UCSD-AML1 (cell line): ENCODE measurements at regions not wholly inside any gene's neighbourhood (a gene's known extent, or its start where the extent isn't known, plus 50 kb on each side); places are given as distances from the start of the nearest gene placed in this dataset.
"Not testable (repeated sequence)": the region's sequence is repeated elsewhere in the genome, so short reads cannot be mapped to it uniquely, and the experiment has no call there.

ENCODE experiments used
- DNase-seq: peaks from one replicate; lab custom pipeline; 2025; ENCODE audit not compliant: unreplicated experiment; lab: John Stamatoyannopoulos, UW

- DNase-seq = no peak
Measured at GRCh38 chr1:55896210-55896609, 681.0 kb upstream of the USP24 start.

DNA sequence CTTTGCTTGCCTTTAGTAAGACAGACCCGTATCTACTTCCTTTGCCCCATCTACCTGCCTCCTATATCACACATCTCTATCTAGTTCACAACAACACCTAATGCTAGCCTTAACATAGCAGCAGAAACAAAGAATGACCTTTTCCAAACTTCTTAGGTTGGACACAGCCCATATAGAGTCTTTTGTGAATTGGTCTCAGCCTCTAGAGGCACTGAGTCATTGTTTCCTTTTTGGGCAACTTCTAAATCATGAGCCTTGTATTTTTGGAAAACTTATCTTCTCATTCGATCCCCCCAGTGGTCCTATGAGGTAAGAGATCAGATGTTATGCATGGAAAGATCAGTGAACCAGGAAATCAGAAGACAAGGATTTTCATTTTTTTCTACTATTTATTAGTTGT lies 679.4 kb upstream of the USP24 start:
- no peak for DNase-seq

DNA sequence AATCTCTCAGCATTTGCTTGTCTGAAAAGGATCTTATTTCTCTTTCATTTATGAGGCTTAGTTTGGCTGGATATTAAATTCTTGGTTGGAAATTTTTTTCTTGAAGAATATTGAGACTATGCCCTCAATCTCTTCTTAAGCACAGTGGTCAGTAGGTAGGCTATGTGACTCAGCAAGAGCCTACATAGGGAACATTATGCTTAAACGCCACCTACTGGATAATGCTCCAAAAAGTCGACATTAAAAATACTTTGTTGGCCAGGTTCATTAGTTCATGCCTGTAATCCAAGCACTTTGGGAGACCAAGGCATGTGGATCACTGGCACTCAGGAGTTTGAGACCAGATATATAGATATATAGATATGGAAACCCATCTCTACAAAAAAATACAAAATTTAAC lies 678.0 kb upstream of the USP24 start:
- no peak for DNase-seq

DNA sequence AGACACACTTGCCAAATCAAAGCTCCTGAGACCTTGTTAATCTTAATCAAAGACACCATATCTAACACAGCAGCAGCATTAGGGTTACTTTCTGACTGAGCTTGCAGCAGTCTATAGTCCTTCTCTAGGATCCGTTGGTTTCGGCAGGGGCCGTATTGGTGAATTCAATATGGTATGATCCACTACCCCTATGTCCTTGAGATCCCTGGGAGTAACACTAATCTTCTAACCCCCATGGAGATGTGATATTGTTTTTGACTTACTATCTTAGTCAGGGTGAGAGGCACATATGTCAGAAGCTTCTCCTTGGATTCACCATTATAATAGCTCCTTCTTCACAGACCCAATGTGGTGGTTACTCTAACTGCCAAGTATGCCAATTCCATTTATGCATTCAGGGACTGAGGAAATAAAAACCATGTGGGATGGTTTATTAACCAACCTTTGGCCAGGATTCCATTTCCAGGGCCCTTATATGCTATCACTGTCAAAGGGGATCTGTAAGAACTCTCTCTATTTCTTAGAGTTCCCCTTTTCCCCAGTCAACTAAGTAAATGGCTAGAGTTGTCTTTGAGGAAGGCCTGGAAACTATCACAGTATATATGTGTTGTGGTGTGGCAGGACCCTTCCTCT lies 673.6 kb upstream of the USP24 start:
- DNase-seq = no peak

GRCh38 chr1:55886856-55887712 lies 671.9 kb upstream of the USP24 start:
- no peak for DNase-seq

GRCh38 chr1:55885619-55886018 lies 670.5 kb upstream of the USP24 start:
- DNase-seq = no peak

DNA sequence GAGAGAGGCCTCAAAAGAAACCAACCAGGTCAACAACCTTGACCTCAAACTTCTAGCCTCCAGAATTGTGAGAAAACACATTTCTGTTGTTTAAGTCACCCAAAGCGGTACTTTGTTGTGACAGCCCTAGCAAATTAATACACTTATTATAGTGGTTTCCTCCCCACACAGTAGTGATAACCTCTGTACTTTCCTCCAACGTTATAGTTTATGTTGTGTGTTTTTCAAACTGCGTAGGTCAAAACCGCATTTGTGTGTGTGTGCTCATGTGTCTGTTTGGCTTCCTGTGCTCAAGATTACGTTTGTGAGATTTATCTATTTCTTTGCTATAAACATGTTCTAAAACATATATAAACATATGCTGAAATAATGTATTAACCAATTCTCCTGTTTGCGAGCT lies 667.8 kb upstream of the USP24 start:
- DNase-seq = no peak

DNA sequence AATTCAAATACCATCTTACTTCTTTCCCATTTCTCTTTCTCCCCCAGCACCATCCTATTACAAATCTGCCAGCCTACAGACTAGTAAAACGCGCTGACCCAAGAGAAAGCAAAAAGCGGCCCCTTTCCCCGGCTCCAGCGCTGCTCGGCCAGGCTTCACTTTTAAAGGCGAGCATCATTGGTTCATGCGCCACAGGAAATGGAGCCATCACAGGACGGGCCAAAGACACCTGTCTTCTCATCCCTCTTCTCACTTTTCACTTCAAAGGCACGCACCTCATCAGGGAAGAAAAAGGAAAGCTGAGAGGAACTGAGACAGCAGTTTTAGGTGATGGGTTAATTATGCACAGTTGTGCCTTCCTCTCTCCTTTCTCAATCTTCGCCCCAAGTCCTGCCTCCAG lies 664.2 kb upstream of the USP24 start:
- no peak for DNase-seq

DNA sequence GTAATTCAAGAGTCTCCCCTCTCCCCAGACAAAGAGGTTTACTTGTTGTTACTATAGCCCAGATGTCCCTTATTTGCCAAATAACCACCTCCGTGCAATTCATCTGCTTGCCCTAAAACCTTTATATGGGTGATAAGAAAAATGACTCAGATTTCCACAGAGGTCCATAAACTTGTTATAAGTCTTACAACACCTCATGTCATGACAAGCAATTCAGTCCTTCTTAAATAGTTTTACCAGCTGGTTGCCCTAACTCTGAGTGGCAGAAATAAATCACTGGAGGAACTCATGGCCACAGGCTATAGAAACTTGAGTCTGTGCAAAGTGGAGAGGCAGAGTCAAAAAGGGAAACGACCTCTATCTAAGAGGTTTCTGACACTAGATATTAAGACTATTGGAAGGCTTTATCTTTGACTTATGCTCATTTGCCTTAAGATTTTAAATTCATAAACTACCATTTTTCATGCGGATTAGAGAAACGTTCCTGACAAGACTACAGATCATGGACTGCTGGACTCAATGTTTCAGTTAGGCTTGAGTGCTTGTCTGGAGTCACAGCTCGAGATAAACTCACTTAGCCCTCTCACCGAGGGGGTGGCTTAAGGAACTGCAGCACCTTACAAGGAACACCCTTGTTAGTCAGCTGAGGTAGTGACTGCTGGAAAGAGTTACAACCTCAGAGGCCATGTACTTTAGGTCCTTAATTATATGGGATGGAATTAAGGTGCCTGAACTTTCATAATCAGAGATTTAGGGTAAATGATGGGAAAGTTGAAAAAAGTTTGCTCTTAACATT lies 662.5 kb upstream of the USP24 start:
- DNase-seq = no peak

- no peak for DNase-seq
Measured at GRCh38 chr1:55876276-55877060, 661.3 kb upstream of the USP24 start.

DNA sequence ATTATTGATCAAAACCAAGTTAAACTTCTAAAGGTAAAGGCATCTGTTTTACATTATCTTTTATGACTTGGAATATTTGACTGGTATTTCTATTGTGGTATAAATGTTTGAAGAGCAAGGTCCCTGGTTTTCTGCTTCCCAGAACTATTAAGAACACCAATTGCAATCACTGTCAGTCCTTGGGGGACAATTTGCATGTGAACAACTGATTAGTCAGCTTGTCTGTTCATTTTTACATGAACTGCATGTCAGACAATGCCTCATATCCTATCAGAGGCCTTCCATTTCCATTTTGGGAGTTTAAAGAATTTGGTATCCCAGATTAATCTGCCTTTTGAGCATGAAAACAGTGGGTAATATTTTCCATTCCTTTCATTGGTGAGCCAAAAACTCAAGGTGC lies 654.9 kb upstream of the USP24 start:
- DNase-seq = no peak

DNA sequence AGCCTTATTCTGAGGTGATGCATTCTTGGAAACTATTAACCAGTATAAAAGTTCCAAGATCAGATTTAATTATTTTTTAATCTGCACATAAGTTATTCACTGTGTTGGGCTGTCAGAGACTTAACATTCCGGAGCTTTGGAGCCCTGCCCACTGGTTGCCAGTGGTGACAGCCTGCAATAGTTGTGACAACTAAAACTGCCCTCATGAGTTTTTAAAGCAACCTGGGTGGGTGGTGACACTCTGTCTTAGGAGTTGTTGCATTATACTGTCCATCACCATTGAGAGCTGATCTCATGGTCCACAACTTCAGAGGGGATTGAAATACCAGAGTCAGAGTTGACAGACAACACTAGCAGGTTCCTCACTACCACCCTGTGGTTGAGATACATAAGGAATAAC lies 653.9 kb upstream of the USP24 start:
- DNase-seq = no peak

- DNase-seq = no peak
Measured at GRCh38 chr1:55868026-55868425, 652.9 kb upstream of the USP24 start.

- no peak for DNase-seq
Measured at GRCh38 chr1:55867304-55867843, 652.2 kb upstream of the USP24 start.

DNA sequence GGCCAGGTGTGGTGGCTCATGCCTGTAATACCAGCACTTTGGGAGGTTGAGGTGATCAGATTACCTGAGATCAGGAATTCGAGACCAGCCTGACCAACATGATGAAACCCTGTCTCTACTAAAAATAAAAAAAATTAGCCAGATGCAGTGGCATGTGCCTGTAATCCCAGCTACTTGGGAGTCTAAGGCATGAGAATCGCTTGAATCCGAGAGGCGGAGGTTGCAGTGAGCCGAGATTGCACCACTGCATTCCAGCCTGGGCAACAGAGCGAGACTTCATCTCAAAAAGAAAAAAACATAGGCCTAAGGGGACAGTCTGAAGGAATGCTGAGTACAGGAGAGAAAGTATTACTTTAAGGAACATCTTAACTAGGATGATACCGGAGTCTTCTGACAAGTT lies 650.6 kb upstream of the USP24 start:
- DNase-seq = not testable (repeated sequence)

GRCh38 chr1:55864251-55864650 lies 649.1 kb upstream of the USP24 start:
- DNase-seq = no peak

DNA sequence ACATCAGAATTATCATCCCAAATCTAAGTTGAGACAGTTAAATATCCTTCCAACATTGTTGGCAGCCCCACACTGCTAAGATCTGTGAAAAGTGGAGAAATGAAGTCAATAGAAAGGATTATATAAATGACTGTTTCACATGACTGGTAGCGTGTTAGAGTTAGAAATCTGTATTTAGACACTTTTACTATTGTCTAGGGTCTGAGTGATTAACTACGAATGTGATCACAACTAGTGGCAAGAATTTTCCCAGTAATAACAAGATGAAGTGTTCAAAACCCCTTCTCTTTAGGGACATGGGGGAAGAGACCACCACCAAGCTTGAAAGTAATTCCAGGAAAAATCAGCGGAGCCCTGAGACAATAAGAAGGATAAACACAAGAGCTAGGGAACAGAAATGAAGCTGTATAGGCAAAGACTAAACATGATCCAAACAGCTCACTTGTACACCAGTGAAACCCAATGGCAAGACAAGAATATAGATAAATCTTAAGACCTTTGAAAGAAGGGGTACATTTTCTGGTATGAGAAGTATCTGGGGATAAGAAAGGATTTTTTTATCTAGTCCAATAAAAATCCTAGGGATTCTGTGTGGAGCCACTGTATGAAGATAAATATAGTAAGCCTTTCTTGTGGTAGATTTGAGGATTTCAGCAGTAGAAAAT lies 646.6 kb upstream of the USP24 start:
- DNase-seq = no peak

- DNase-seq = no peak
Measured at GRCh38 chr1:55860798-55861519, 645.8 kb upstream of the USP24 start.

GRCh38 chr1:55860326-55860725 lies 645.2 kb upstream of the USP24 start:
- DNase-seq = no peak

DNA sequence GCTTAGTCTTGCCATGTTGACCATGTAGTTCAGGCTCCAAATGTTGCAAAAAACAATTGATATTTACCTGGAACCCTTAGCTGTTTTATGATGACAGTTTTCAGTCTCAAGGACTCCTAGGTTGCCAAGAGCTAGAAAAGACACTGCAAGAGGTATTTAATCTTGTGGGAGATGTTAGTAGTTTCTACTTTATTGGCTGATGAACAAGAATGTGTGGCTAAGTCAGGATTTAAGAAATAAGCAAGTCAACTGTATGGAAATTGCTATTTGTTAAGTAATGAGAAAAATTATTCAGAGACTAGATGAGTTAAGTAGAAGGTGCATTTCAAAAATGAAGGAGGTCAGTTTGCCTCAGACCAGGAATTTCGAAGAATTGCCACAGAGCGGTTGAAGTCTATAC lies 639.7 kb upstream of the USP24 start:
- DNase-seq = no peak
